H1 (cell line): ENCODE measurements at regions not wholly inside any gene's neighbourhood (a gene's known extent, or its start where the extent isn't known, plus 50 kb on each side); places are given as distances from the start of the nearest gene placed in this dataset.

ENCODE experiments used
- CHD2 ChIP-seq: IDR thresholded peaks from 2 replicates; pipeline ENCODE4 v1.6.1; 2012; ENCODE audit warnings: low read length, improper control_type of control experiment
- EGR1 ChIP-seq: IDR thresholded peaks from 2 replicates; pipeline ENCODE4 v1.6.1; 2011; ENCODE audit warnings: low read depth, low read length, borderline replicate concordance
- KDM5A ChIP-seq: fragments of 200-600 bp; IDR thresholded peaks from 2 replicates; pipeline ENCODE4 v1.7.1; 2012; ENCODE audit warnings: mild to moderate bottlenecking, low read length, inconsistent platforms, mixed read lengths
- SIN3A ChIP-seq, 2 experiments: IDR thresholded peaks in 1 of 2; conservative IDR thresholded peaks in 1 of 2; 2 replicates each; pipeline ENCODE4 v1.6.1; 2011 to 2012; ENCODE audit warnings: low read length in 2 of 2, improper control_type of control experiment in 1 of 2, low read depth in 1 of 2, mild to moderate bottlenecking in 1 of 2
- TAF7 ChIP-seq: optimal IDR thresholded peaks from 2 replicates; pipeline ENCODE3; 2011; ENCODE audit warnings: low read depth, mild to moderate bottlenecking, inconsistent platforms, low read length, moderate library complexity, borderline replicate concordance

DNA sequence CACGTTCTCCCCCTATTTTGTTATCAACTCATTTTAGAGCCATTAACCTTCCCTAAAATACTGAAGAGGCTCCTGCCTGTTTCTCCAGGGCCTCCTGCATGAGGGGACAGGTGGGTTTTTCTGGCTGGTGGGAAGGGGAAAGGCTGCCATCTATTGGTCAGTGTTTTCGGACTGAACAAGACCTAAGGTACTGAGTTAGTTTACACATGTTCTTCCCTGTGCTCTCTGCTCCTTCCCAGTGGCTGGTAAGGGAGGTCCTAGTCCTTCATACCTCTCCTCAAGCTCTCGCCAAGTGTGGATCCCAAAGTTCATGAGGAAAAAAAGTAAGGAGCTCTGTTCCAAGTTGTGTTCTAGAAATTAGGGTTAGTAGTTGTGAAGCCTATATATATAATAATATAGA, 357.5 kb downstream of the FSCB start (continued):
- no peak for TF ChIP-seq EGR1
- no peak for TF ChIP-seq CHD2
- TF ChIP-seq SIN3A (conservative IDR thresholded peaks at IDR 0.05 in 1 of 2, IDR thresholded peaks at IDR 0.05 in 1 of 2; ENCODE audit: low read depth in 1 of 2, low read length in 2 of 2) = no peak
- TF ChIP-seq KDM5A = no peak
- peak; percentile 49 for TF ChIP-seq TAF7
